WERI-Rb-1 (cell line): ENCODE measurements at regions not wholly inside any gene's neighbourhood (a gene's known extent, or its start where the extent isn't known, plus 50 kb on each side); places are given as distances from the start of the nearest gene placed in this dataset.
"Not testable (repeated sequence)": the region's sequence is repeated elsewhere in the genome, so short reads cannot be mapped to it uniquely, and the experiment has no call there.

ENCODE experiments used
- DNase-seq: peaks from one replicate; pipeline ENCODE4 v3.0.0-alpha.2; 2020
- H3K27ac ChIP-seq: fragments of 250-450 bp; sonication (Bioruptor Pico); 2 replicates; pipeline ENCODE4 v1.5.1; 2020; ENCODE audit warnings: mild to moderate bottlenecking, moderate library complexity
- H3K27me3 ChIP-seq: fragments of 250-450 bp; sonication (Bioruptor Pico); 2 replicates; pipeline ENCODE4 v1.5.1; 2021; ENCODE audit warnings: mild to moderate bottlenecking, low read depth, moderate library complexity; ENCODE audit not compliant: insufficient read depth, severe bottlenecking
- H3K36me3 ChIP-seq: fragments of 250-450 bp; sonication (Bioruptor Pico); 2 replicates; pipeline ENCODE4 v1.5.1; 2020; ENCODE audit warnings: mild to moderate bottlenecking, moderate library complexity
- H3K4me3 ChIP-seq: 2 replicates; pipeline ENCODE4 v1.5.1; 2011; ENCODE audit warnings: low read depth, mild to moderate bottlenecking, control low read depth, low read length
- H3K9me3 ChIP-seq: fragments of 250-450 bp; sonication (Bioruptor Pico); 2 replicates; pipeline ENCODE4 v1.5.1; 2021; ENCODE audit warnings: mild to moderate bottlenecking, moderate library complexity; ENCODE audit not compliant: severe bottlenecking
- CTCF ChIP-seq: IDR thresholded peaks from 2 replicates; pipeline ENCODE4 v1.5.1; 2011; ENCODE audit warnings: low read depth, mild to moderate bottlenecking, control low read depth, inconsistent platforms, low read length

GRCh38 chr13:30072818-30073186, 222.4 kb upstream of the UBL3 start:
- H3K9me3 ChIP-seq: no peaks in the 10 kb centered on the region
- no peaks in the 10 kb centered on the region for H3K27me3 ChIP-seq
- DNase-seq: no peak
- no peak for TF ChIP-seq CTCF
- H3K4me3 ChIP-seq: no peak overlapping the region
- H3K36me3 ChIP-seq: no peaks in the 10 kb centered on the region
- no peak overlapping the region for H3K27ac ChIP-seq

GRCh38 chr13:30071969-30072817, 221.8 kb upstream of the UBL3 start:
- no peaks in the 10 kb centered on the region for H3K27me3 ChIP-seq
- H3K9me3 ChIP-seq: no peaks in the 10 kb centered on the region
- no peak overlapping the region for H3K27ac ChIP-seq
- no peak overlapping the region for H3K4me3 ChIP-seq
- no peak for TF ChIP-seq CTCF
- H3K36me3 ChIP-seq: no peaks in the 10 kb centered on the region
- no peak for DNase-seq

GRCh38 chr13:30065181-30065580, 214.8 kb upstream of the UBL3 start:
- DNase-seq: no peak
- no peak overlapping the region for H3K4me3 ChIP-seq
- no peaks in the 10 kb centered on the region for H3K27me3 ChIP-seq
- no peak overlapping the region for H3K27ac ChIP-seq
- no peak for TF ChIP-seq CTCF
- H3K36me3 ChIP-seq: no peaks in the 10 kb centered on the region
- no peaks in the 10 kb centered on the region for H3K9me3 ChIP-seq

GRCh38 chr13:30063892-30064291, 213.5 kb upstream of the UBL3 start:
- no peak overlapping the region for H3K4me3 ChIP-seq
- H3K36me3 ChIP-seq: no peaks in the 10 kb centered on the region
- no peaks in the 10 kb centered on the region for H3K27me3 ChIP-seq
- no peaks in the 10 kb centered on the region for H3K9me3 ChIP-seq
- H3K27ac ChIP-seq: no peak overlapping the region
- DNase-seq: no peak
- TF ChIP-seq CTCF: no peak

- H3K36me3 ChIP-seq: no peaks in the 10 kb centered on the region
- no peak for TF ChIP-seq CTCF
- no peak overlapping the region for H3K4me3 ChIP-seq
- no peak for DNase-seq
- no peaks in the 10 kb centered on the region for H3K27me3 ChIP-seq
- no peak overlapping the region for H3K27ac ChIP-seq
- no peaks in the 10 kb centered on the region for H3K9me3 ChIP-seq
Observed at GRCh38 chr13:30061217-30061616, 210.8 kb upstream of the UBL3 start.

- Histone ChIP-seq H3K4me3 (no peak overlapping the region), H3K36me3 (no peaks in the 10 kb centered on the region), H3K9me3 (no peaks in the 10 kb centered on the region), H3K27ac (no peak overlapping the region), H3K27me3 (no peaks in the 10 kb centered on the region)
- TF ChIP-seq CTCF: no peak
- no peak for DNase-seq
Observed at GRCh38 chr13:30058429-30058828, 208.0 kb upstream of the UBL3 start.

GRCh38 chr13:30054546-30054945, 204.1 kb upstream of the UBL3 start:
- not testable (repeated sequence) for H3K27ac ChIP-seq, H3K27me3 ChIP-seq, DNase-seq, H3K4me3 ChIP-seq, H3K9me3 ChIP-seq, H3K36me3 ChIP-seq
